Muscle of leg (tissue), 3 donors: ENCODE measurements at regions not wholly inside any gene's neighbourhood (a gene's known extent, or its start where the extent isn't known, plus 50 kb on each side); places are given as distances from the start of the nearest gene placed in this dataset.
A peak's percentile ranks its signal among the peaks of the same experiment; 100 is the strongest.
"Not testable (repeated sequence)": the region's sequence is repeated elsewhere in the genome, so short reads cannot be mapped to it uniquely, and the experiment has no call there.

Source experiments
- DNase-seq: peaks from one replicate; pipeline ENCODE4 v3.0.0; 2013
- H3K27ac ChIP-seq: one replicate; pipeline ENCODE4 v1.5.1; 2013; ENCODE audit warnings: mild to moderate bottlenecking, low read length, control low read depth
- H3K27me3 ChIP-seq: one replicate; pipeline ENCODE4 v1.6.1; 2013; ENCODE audit warnings: low read length; ENCODE audit not compliant: control insufficient read depth, insufficient read depth
- H3K36me3 ChIP-seq: one replicate; pipeline ENCODE4 v1.6.1; 2013; ENCODE audit warnings: low read length; ENCODE audit not compliant: control insufficient read depth, insufficient read depth
- H3K4me1 ChIP-seq: one replicate; pipeline ENCODE4 v1.6.1; 2013; ENCODE audit warnings: low read length; ENCODE audit not compliant: control insufficient read depth, insufficient read depth
- H3K4me3 ChIP-seq: one replicate; pipeline ENCODE4 v1.5.1; 2013; ENCODE audit warnings: low read length, control low read depth
- H3K9me3 ChIP-seq: replicated peaks from 2 replicates; pipeline ENCODE4 v1.6.1; 2013; ENCODE audit warnings: low read depth, low read length; ENCODE audit not compliant: control insufficient read depth
- WGBS: methylation state at CpG from one replicate; pipeline ENCODE4 v1.1.5; 2013; ENCODE audit warnings: missing lambda C conversion rate; ENCODE audit not compliant: insufficient coverage; 5-methylcytosine and 5-hydroxymethylcytosine counted together

DNA sequence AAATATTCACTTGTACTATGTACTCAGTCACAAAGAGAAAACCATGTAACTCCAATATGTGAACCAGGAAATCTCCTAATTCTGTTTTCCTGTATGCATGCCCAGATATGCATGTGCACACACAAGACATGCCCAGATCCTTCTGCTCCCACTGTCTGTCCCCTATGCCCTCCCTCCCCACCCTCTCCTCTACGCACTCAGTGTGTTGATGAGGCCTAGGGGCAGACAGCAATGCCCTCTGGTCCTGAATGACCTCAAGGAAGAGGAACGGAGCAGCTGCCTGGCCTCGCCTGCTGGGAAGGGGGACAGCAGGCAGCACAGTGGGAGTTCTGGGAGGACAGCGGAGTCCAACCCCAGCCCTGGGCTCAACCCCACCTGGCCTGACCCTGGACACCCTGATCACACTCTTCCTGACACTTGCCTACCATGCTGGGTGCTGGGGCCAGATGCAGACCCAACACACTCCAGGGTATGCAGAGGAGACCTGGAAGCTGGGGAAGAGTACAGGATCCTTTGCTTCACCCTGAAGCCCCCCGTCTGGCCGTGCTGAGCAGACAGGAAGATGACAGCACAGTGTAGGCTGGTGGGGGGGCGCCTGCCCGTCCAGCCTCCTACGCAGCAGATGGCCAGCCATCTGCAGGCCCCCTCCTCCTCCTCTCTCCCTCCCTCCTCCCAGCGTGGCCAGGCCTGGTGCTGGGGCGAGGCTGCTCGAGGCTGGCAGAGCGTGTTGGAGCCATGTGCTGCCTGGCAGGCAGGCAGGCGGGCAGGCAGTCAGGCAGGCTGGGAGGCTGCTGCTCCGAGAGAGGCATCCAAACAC is 106.6 kb upstream of the NCOR2 start:
- peak; percentile 71 for DNase-seq
- no peaks in the 10 kb centered on the region for H3K36me3 ChIP-seq
- peaks cover 4% of the 10 kb centered on the region for H3K9me3 ChIP-seq
- no peaks in the 10 kb centered on the region for H3K27me3 ChIP-seq
- 55% methylated on average over 9 of the region's 15 CpGs for WGBS
- peak overlapping the region; percentile 69 for H3K27ac ChIP-seq
- H3K4me3 ChIP-seq, result no peak overlapping the region
- H3K4me1 ChIP-seq, result peaks cover 48% of the 10 kb centered on the region

DNA sequence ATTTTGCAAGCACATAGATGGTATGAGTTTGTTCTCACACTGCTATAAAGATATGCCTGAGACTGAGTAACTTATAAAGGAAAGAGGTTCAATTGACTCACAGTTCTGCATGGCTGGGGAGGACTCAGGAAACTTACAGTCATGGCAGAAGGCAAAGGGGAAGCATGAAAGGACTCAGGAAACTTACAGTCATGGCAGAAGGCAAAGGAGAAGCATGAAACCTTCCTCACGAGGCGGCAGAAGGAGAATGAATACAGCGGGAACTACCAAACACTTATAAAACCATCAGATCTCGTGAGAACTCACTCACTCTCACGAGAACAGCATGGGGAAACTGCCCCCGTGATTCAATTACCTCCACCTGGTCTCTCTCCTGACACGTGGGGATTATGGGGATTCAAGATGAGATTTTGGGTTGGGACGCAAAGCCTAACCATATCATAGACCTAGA is 101.9 kb upstream of the NCOR2 start:
- DNase-seq, H3K27ac ChIP-seq, H3K4me3 ChIP-seq, H3K36me3 ChIP-seq, H3K27me3 ChIP-seq, H3K4me1 ChIP-seq: not testable (repeated sequence)
- WGBS, result no CpG with 5 or more reads among the region's 8 CpGs
- H3K9me3 ChIP-seq, result peaks cover 17% of the 10 kb centered on the region

DNA sequence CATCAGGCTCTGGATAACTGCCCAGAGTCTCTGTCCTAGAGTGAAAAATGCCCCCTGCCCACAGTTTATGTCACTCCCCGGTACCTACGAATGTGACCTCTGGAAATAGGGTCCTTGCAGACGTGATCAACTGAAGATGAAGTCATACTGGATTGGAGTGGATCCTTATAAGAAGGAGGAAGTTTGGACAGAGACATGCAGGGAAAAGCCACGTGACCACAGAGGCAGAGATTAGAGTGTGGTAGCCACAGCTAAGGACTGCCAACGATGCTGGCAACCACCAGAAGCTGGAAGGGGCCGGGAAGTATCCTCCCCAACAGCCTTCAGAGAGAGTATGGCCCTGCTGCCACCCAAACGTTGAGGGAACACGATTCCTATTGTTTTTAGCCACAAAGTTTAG is 101.2 kb upstream of the NCOR2 start:
- Histone ChIP-seq H3K27ac (no peak overlapping the region), H3K4me1 (peaks cover 8% of the 10 kb centered on the region), H3K4me3 (no peak overlapping the region), H3K9me3 (peaks cover 17% of the 10 kb centered on the region), H3K27me3 (peaks cover 2% of the 10 kb centered on the region), H3K36me3 (no peaks in the 10 kb centered on the region)
- WGBS, result 50% methylated on average over 5 of the region's 8 CpGs
- DNase-seq, result no peak

DNA sequence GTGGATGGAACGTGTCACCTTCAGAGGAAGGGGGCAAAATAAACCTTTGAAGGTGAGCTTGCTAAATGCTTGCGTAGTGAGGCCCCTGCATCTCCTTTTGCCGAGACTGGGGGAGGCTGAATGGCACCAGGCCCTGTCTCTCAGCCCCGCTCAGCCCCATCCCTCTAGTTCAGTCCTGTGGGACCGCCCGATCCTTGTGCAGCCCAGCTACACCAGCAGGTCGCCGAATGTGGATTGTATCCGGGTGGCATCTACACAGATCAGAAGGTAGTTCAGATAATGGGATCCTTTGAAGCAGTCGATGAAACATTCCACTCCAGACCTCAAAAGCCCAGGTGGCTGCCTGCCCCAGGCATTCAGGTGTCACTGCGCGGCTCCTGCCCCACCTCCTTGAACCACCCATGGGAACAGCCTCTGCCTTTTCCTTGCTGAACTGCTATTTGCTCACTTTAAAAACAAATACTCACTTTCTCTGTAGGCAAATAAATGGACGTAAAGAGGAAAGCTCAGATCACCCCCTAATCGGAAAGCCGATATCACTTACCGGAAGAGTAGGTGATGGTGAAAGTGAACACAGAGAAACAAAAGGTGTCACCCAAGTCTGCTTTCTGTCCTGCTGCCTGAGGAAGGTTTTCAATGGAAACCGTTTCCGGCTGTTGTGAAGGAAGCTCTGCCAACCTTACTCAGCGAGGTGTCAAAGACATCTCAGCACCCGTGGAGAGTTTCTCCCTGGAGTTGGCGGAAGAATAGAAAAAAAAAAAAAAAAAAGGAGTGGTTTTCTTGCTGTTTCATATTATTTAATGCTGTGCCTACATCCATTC is 100.3 kb upstream of the NCOR2 start:
- peaks cover 2% of the 10 kb centered on the region for H3K27me3 ChIP-seq
- H3K4me3 ChIP-seq, result no peak overlapping the region
- no peak for DNase-seq
- H3K36me3 ChIP-seq, result no peaks in the 10 kb centered on the region
- peaks cover 12% of the 10 kb centered on the region for H3K4me1 ChIP-seq
- H3K27ac ChIP-seq, result no peak overlapping the region
- peaks cover 17% of the 10 kb centered on the region for H3K9me3 ChIP-seq
- WGBS, result 77% methylated on average over 10 of the region's 21 CpGs

DNA sequence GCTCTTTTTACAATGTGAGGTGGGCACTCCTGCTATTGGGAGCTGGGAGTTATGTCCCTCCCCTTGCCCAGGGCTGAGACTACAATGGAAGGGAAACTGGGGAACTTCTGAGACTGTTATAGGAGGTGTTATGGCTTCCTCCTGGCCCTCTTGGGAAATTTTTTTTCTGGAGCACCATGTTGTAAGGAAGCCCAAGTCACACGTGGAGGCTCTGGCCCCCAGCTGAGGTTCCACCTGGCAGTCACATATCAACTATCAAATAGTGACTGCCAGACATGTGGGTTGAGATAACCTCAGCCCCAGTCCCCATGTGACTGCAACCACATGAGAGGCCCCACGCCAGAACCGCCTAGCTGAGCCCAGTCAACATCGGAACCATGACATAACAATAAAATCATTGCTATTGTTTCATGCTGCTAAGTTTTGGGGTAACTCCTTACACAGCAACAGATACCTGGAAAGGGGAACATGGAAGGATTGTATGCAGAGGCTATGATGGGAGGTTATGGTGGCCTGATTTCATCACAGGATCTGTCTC is 99.4 kb upstream of the NCOR2 start:
- Histone ChIP-seq H3K36me3 (no peaks in the 10 kb centered on the region), H3K9me3 (peaks cover 17% of the 10 kb centered on the region), H3K27me3 (peaks cover 2% of the 10 kb centered on the region), H3K4me3 (no peak overlapping the region), H3K4me1 (peaks cover 12% of the 10 kb centered on the region), H3K27ac (no peak overlapping the region)
- WGBS, result no CpG with 5 or more reads among the region's 4 CpGs
- no peak for DNase-seq

DNA sequence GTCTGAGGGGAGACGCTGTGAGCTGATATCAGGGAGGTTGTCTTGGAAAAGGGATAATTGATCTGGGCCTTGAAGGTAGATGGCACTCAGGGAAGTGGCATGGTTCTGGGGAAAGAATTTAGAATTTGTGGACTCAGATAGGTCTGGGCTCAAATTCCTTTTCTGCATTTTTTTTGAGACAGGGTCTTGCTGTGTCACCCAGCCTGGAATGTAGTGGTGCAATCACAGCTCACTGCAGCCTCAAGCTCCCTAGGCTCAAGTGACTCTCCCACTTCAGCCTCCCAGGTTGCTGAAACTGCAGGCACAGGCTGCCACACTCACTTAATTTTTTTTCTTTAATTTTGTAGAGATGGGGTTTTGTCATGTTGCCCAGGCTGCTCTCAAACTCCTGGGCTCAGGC is 98.1 kb upstream of the NCOR2 start:
- Histone ChIP-seq H3K4me1 (peaks cover 24% of the 10 kb centered on the region), H3K27ac (no peak overlapping the region), H3K27me3 (peaks cover 2% of the 10 kb centered on the region), H3K9me3 (peaks cover 17% of the 10 kb centered on the region), H3K4me3 (no peak overlapping the region), H3K36me3 (no peaks in the 10 kb centered on the region)
- DNase-seq, result no peak
- no CpG with 5 or more reads among the region's 1 CpG for WGBS

DNA sequence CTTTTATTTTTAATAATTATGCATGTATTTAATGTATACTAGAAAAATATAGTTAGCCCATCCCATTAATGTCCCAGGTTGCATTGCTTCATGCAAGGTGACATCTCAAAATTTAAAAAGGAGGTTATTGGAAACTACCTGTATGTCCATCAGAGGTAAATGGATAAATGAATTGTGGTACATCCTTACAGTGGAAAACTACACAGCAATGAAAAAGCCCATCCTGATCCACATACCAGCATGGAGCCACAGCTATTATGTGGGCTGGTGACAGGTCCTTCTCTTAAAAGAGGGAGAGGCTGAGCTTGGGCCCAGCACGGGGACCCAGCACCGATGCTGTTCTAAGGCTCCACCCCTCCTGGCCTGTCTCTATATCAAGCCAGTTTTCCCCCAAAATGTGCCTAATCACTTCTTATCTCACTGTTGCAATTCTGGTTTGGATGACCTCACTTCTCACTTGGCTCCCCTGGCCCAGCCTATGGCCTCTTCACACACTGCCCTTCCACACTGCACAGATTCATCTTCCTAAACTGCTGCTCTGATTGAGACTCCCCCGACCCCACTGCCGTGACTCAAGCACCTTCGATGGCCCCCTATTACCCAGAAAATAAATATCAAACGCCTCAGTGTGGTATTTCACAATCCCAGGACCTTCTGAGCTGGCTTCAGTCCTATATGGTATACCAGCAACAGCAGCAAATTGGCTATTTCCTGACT is 97.1 kb upstream of the NCOR2 start:
- Histone ChIP-seq H3K4me1 (peaks cover 31% of the 10 kb centered on the region), H3K9me3 (peaks cover 13% of the 10 kb centered on the region), H3K27ac (no peak overlapping the region), H3K4me3 (no peak overlapping the region), H3K36me3 (no peaks in the 10 kb centered on the region), H3K27me3 (peaks cover 2% of the 10 kb centered on the region)
- 94% methylated on average over 6 of the region's 6 CpGs for WGBS
- DNase-seq, result no peak

DNA sequence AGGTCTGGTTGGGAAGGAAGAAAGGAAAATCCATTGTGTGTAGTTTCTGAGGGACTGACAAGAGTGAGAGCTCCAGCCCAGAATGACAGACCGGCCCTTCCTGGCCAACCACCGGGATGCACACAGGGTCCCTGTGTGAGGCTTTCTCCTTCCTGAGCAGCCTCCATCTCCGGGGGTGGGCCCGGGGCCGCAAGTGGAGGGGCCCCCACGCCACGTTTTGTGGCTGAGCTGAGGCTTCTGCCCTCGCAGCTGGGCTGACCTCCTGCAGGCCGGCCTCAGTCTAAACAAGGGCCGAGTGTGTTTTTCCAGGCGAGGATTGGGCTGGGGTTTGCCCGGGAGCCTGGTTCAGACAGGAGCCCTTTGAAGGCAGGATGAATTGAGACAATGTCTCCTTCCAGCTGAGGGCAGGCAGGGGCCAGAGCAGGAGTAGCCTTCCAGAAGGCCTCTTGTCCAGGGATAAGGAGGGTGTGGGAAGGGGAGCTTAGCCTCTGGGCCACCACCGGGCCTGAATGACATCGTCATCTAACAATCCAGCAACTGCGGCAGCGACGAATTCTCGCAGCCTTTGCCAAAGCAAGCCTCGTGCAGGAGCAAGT is 96.5 kb upstream of the NCOR2 start:
- Histone ChIP-seq H3K9me3 (peaks cover 13% of the 10 kb centered on the region), H3K4me3 (no peak overlapping the region), H3K27me3 (peaks cover 3% of the 10 kb centered on the region), H3K36me3 (no peaks in the 10 kb centered on the region), H3K4me1 (peaks cover 31% of the 10 kb centered on the region), H3K27ac (peak overlapping the region; percentile 53)
- DNase-seq, result no peak
- 62% methylated on average over 13 of the region's 19 CpGs for WGBS

DNA sequence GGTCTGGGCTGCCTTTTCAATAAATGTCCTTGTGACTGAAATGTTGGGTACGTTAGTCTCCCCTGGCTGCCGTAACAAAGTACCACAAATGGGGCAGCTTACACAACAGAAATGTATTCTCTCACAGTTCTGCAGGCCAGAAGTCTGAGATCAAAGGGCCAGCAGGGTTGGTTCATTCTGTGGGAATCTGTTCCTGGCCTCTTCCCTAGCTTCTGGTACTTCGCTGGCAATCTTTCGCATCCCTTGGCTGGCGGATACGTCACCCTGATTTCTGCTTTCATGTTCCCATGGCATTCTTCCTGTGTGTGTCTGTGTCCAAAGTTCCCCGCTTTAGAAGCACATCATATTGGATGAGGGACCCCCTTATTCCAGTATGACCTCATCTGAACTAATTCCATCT is 95.8 kb upstream of the NCOR2 start:
- WGBS, result 87% methylated on average over 5 of the region's 7 CpGs
- Histone ChIP-seq H3K36me3 (no peaks in the 10 kb centered on the region), H3K4me3 (no peak overlapping the region), H3K9me3 (peaks cover 13% of the 10 kb centered on the region), H3K27ac (peak overlapping the region; percentile 53), H3K27me3 (peaks cover 3% of the 10 kb centered on the region), H3K4me1 (peaks cover 31% of the 10 kb centered on the region)
- no peak for DNase-seq
